HS-27A (cell line): ENCODE measurements at regions not wholly inside any gene's neighbourhood (a gene's known extent, or its start where the extent isn't known, plus 50 kb on each side); places are given as distances from the start of the nearest gene placed in this dataset.

Source experiments
- DNase-seq: peaks from one replicate; pipeline ENCODE4 v3.0.0-alpha.2; 2012; ENCODE audit warnings: low read depth, missing footprints

GRCh38 chr3:74347563-74348268 is 266.7 kb downstream of the CNTN3 start:
- no peak for DNase-seq

GRCh38 chr3:74346896-74347295 is 267.6 kb downstream of the CNTN3 start:
- no peak for DNase-seq

- DNase-seq = no peak
These were observed 268.8 kb downstream of the CNTN3 start for GRCh38 chr3:74345701-74346100.

GRCh38 chr3:74344865-74345440 is 269.5 kb downstream of the CNTN3 start:
- no peak for DNase-seq

GRCh38 chr3:74343391-74343790 is 271.1 kb downstream of the CNTN3 start:
- no peak for DNase-seq

GRCh38 chr3:74338998-74339397 is 275.5 kb downstream of the CNTN3 start:
- no peak for DNase-seq

- no peak for DNase-seq
These were observed 282.3 kb downstream of the CNTN3 start for GRCh38 chr3:74332165-74332564.

- no peak for DNase-seq
These were observed 282.7 kb downstream of the CNTN3 start for GRCh38 chr3:74331711-74332110.

- DNase-seq = no peak
These were observed 285.4 kb downstream of the CNTN3 start for GRCh38 chr3:74329096-74329495.

- no peak for DNase-seq
These were observed 286.0 kb downstream of the CNTN3 start for GRCh38 chr3:74328435-74328834.

GRCh38 chr3:74315291-74315690 is 299.2 kb downstream of the CNTN3 start:
- DNase-seq = no peak

- DNase-seq = no peak
These were observed 299.8 kb downstream of the CNTN3 start for GRCh38 chr3:74314696-74315095.

- DNase-seq = no peak
These were observed 304.7 kb downstream of the CNTN3 start for GRCh38 chr3:74309716-74310115.

GRCh38 chr3:74304424-74304823 is 310.0 kb downstream of the CNTN3 start:
- no peak for DNase-seq

- DNase-seq = no peak
These were observed 310.7 kb downstream of the CNTN3 start for GRCh38 chr3:74303711-74304110.

GRCh38 chr3:74302969-74303368 is 311.5 kb downstream of the CNTN3 start:
- DNase-seq = no peak

- no peak for DNase-seq
These were observed 312.2 kb downstream of the CNTN3 start for GRCh38 chr3:74302281-74302680.

- no peak for DNase-seq
These were observed 313.4 kb downstream of the CNTN3 start for GRCh38 chr3:74301056-74301455.

GRCh38 chr3:74295479-74295878 is 319.0 kb downstream of the CNTN3 start:
- no peak for DNase-seq

- no peak for DNase-seq
These were observed 325.7 kb downstream of the CNTN3 start for GRCh38 chr3:74288761-74289160.

GRCh38 chr3:74287557-74287956 is 326.9 kb downstream of the CNTN3 start:
- no peak for DNase-seq

GRCh38 chr3:74282202-74282601 is 332.3 kb downstream of the CNTN3 start:
- no peak for DNase-seq

GRCh38 chr3:74281705-74282104 is 332.8 kb downstream of the CNTN3 start:
- DNase-seq = no peak
